Ectodermal cell (in vitro differentiated cells): ENCODE measurements at regions not wholly inside any gene's neighbourhood (a gene's known extent, or its start where the extent isn't known, plus 50 kb on each side); places are given as distances from the start of the nearest gene placed in this dataset.

Source experiments
- H3K27ac ChIP-seq: 2 replicates; pipeline ENCODE4 v1.7.0; 2013; ENCODE audit warnings: mild to moderate bottlenecking, low read depth, low read length; ENCODE audit not compliant: insufficient read depth, poor library complexity, severe bottlenecking
- H3K27me3 ChIP-seq: 2 replicates; pipeline ENCODE4 v1.7.0; 2013; ENCODE audit warnings: mild to moderate bottlenecking, low read length; ENCODE audit not compliant: insufficient read depth, control insufficient read depth, poor library complexity, severe bottlenecking
- H3K36me3 ChIP-seq: one replicate; pipeline ENCODE4 v1.7.0; 2013; ENCODE audit warnings: low read length; ENCODE audit not compliant: control insufficient read depth, insufficient read depth
- H3K4me1 ChIP-seq: one replicate; pipeline ENCODE4 v1.7.0; 2013; ENCODE audit warnings: low read length; ENCODE audit not compliant: control insufficient read depth, insufficient read depth
- H3K4me3 ChIP-seq: 2 replicates; pipeline ENCODE4 v1.7.0; 2013; ENCODE audit warnings: low read depth, low read length, control low read depth; ENCODE audit not compliant: insufficient read depth
- H3K9me3 ChIP-seq: 2 replicates; pipeline ENCODE4 v1.7.0; 2013; ENCODE audit warnings: mild to moderate bottlenecking, low read length, moderate library complexity; ENCODE audit not compliant: control insufficient read depth
- WGBS, 2 experiments: methylation state at CpG; one replicate each; pipeline ENCODE4 v1.1.7; 2013; ENCODE audit warnings: missing lambda C conversion rate in 2 of 2; 5-methylcytosine and 5-hydroxymethylcytosine counted together

DNA sequence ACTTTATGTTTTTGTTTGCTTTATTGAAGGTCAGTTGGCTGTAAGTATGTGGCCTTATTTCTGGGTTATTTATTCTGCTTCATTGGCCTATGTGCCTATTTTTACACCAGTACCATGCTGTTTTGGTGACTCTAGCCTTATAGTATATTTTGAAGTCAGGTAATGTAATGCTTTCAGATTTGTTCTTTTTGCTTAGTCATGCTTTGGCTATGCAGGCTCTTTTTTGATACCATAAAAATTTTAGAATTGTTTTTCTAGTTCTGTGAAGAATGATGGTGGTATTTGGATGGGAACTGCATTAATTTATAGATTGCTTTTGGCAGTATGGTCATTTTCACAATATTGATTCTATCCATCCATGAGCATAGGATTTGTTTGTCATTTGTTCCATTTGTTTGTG, 63.5 kb upstream of the TTC14 start:
- Histone ChIP-seq H3K36me3 (no peaks in the 10 kb centered on the region), H3K9me3 (no peaks in the 10 kb centered on the region), H3K27ac (no peak overlapping the region)

DNA sequence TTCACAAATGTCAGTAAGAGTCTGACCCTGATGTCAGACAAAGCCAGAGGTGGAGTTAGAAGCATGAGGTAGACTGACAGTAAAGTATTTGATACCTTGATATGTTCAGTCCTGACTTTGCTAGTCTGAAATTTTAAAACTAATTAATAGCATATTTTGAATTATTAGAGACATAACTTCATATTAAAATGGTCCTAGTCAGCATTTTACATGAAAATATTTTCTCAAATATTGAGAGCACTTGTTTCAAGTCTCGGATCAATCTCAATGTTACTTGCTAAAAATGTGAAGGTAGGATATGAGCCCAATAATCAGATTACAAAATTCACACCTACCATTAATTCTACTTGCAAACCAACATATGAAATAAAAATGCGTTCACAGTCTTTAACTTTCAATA, 58.1 kb upstream of the TTC14 start:
- no peaks in the 10 kb centered on the region for H3K27me3 ChIP-seq
- no peaks in the 10 kb centered on the region for H3K9me3 ChIP-seq
- WGBS, 2 experiments: 80% methylated on average over 1 of the region's 2 CpGs; no CpG with 5 or more reads in 1 of the 2 experiments
- H3K27ac ChIP-seq: no peak overlapping the region
- H3K4me3 ChIP-seq: no peak overlapping the region
- H3K4me1 ChIP-seq: no peaks in the 10 kb centered on the region
- no peaks in the 10 kb centered on the region for H3K36me3 ChIP-seq

More for the DNA sequence above, 63.5 kb upstream of the TTC14 start:
- no peaks in the 10 kb centered on the region for H3K27me3 ChIP-seq
- H3K4me3 ChIP-seq: no peak overlapping the region
- H3K4me1 ChIP-seq: no peaks in the 10 kb centered on the region

DNA sequence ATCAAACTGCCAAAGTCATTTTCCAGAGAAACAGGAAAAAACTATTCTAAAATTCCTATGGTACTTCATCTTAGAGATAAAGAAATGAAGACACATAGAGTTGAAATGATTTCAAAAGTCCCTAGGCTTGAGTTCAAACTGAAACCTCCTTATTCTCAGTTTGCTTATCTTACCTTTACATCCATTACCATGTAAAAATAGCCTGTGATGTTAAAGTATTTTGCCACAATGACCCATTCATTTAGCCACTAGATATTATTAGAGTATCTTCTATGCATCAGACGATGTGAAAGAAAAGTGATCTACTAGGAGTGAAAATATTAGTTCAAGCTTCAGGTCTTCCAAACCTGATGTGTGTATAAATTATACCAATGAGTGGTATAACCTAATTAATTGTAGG, 55.1 kb upstream of the TTC14 start:
- Histone ChIP-seq H3K36me3 (no peaks in the 10 kb centered on the region), H3K9me3 (no peaks in the 10 kb centered on the region), H3K4me3 (no peak overlapping the region), H3K27ac (no peak overlapping the region), H3K4me1 (no peaks in the 10 kb centered on the region), H3K27me3 (no peaks in the 10 kb centered on the region)
- 75% methylated on average over 1 of the region's 1 CpG; no CpG with 5 or more reads in 1 of the 2 experiments for WGBS, 2 experiments

DNA sequence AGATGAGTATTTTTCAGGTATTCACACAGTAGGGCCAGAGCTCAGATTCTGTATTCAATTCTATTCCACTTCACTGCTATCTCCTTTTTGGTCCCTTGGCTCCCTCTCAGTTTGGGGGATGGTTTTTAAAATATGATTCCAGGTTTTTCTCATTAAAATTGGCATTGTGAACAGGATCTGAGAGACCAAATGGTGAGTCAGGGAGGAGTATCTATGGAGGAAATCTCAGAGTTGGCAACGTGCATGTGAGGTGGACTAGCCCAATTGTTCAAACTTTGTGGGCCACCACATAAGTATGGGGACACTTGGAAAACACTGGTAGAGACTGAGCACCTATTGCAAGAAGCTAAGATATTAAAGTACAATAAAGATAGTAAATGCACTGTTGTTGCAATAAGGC, 53.9 kb upstream of the TTC14 start:
- Histone ChIP-seq H3K4me3 (no peak overlapping the region), H3K4me1 (no peaks in the 10 kb centered on the region), H3K9me3 (no peaks in the 10 kb centered on the region), H3K36me3 (no peaks in the 10 kb centered on the region), H3K27me3 (no peaks in the 10 kb centered on the region), H3K27ac (no peak overlapping the region)
- WGBS, 2 experiments: 80 to 88% methylated on average over 1 of the region's 1 CpG
